H9 (cell line): ENCODE measurements at regions not wholly inside any gene's neighbourhood (a gene's known extent, or its start where the extent isn't known, plus 50 kb on each side); places are given as distances from the start of the nearest gene placed in this dataset.

Experiments
- DNase-seq: peaks from one replicate; pipeline ENCODE4 v3.0.0-alpha.2; 2017
- H2AFZ ChIP-seq: one replicate; pipeline ENCODE4 v1.6.1; 2013; ENCODE audit warnings: mild to moderate bottlenecking, low read length, control low read depth, moderate library complexity
- H2AK5ac ChIP-seq: 2 replicates; pipeline ENCODE4 v1.6.1; 2013; ENCODE audit warnings: low read length, control low read depth, mixed read lengths; ENCODE audit not compliant: insufficient read length
- H2BK120ac ChIP-seq: one replicate; pipeline ENCODE4 v1.6.1; 2013; ENCODE audit warnings: low read depth, mild to moderate bottlenecking, low read length, control low read depth, inconsistent platforms; ENCODE audit not compliant: poor library complexity, severe bottlenecking
- H2BK12ac ChIP-seq: 2 replicates; pipeline ENCODE4 v1.6.1; 2013; ENCODE audit warnings: low read length, control low read depth, mixed read lengths, low read depth; ENCODE audit not compliant: insufficient read length
- H2BK15ac ChIP-seq: 2 replicates; pipeline ENCODE4 v1.6.1; 2013; ENCODE audit warnings: low read depth, low read length, control low read depth
- H2BK20ac ChIP-seq: one replicate; pipeline ENCODE4 v1.6.1; 2013; ENCODE audit warnings: low read depth, mild to moderate bottlenecking, low read length, control low read depth, inconsistent platforms; ENCODE audit not compliant: poor library complexity, severe bottlenecking
- H2BK5ac ChIP-seq: 2 replicates; pipeline ENCODE4 v1.6.1; 2013; ENCODE audit warnings: low read length, control low read depth, mixed read lengths; ENCODE audit not compliant: insufficient read length
- H3K14ac ChIP-seq: 2 replicates; pipeline ENCODE4 v1.6.1; 2013; ENCODE audit warnings: low read length, control low read depth; ENCODE audit not compliant: insufficient read depth
- H3K18ac ChIP-seq: 2 replicates; pipeline ENCODE4 v1.6.1; 2013; ENCODE audit warnings: low read depth, mild to moderate bottlenecking, mixed read lengths, low read length, control low read depth; ENCODE audit not compliant: insufficient read length
- H3K23ac ChIP-seq: 2 replicates; pipeline ENCODE4 v1.6.1; 2013; ENCODE audit warnings: low read length, control low read depth, mixed read lengths, low read depth; ENCODE audit not compliant: insufficient read length
- H3K23me2 ChIP-seq: 2 replicates; pipeline ENCODE4 v1.6.1; 2013; ENCODE audit warnings: low read depth, mild to moderate bottlenecking, mixed read lengths, low read length, control low read depth; ENCODE audit not compliant: insufficient read length, poor library complexity, severe bottlenecking
- H3K27ac ChIP-seq: 2 replicates; pipeline ENCODE4 v1.5.1; 2013; ENCODE audit warnings: low read length, control low read depth, mixed read lengths, low read depth; ENCODE audit not compliant: insufficient read length
- H3K27me3 ChIP-seq: 2 replicates; pipeline ENCODE4 v1.6.1; 2013; ENCODE audit warnings: low read length, control low read depth, inconsistent platforms; ENCODE audit not compliant: insufficient read depth
- H3K4ac ChIP-seq: 2 replicates; pipeline ENCODE4 v1.6.1; 2013; ENCODE audit warnings: low read depth, mild to moderate bottlenecking, control low read depth, inconsistent platforms, low read length, moderate library complexity
- H3K4me1 ChIP-seq: 2 replicates; pipeline ENCODE4 v1.6.1; 2013; ENCODE audit warnings: low read length, control low read depth, inconsistent platforms; ENCODE audit not compliant: insufficient read depth
- H3K4me2 ChIP-seq: 2 replicates; pipeline ENCODE4 v1.6.1; 2013; ENCODE audit warnings: low read length, control low read depth, mixed read lengths; ENCODE audit not compliant: insufficient read length, insufficient read depth
- H3K56ac ChIP-seq: 2 replicates; pipeline ENCODE4 v1.6.1; 2013; ENCODE audit warnings: low read depth, mild to moderate bottlenecking, mixed read lengths, low read length, control low read depth; ENCODE audit not compliant: insufficient read length
- H3K79me1 ChIP-seq: 2 replicates; pipeline ENCODE4 v1.6.1; 2013; ENCODE audit warnings: low read depth, mild to moderate bottlenecking, moderate library complexity, low read length, control low read depth, inconsistent platforms; ENCODE audit not compliant: insufficient read depth, poor library complexity, severe bottlenecking
- H3K79me2 ChIP-seq: 2 replicates; pipeline ENCODE4 v1.6.1; 2013; ENCODE audit warnings: low read length, control low read depth, inconsistent platforms; ENCODE audit not compliant: insufficient read depth
- H3K9ac ChIP-seq: 2 replicates; pipeline ENCODE4 v1.6.1; 2013; ENCODE audit warnings: low read length, control low read depth, mixed read lengths; ENCODE audit not compliant: insufficient read length; ENCODE audit errors: extremely low read depth
- H3K9me3 ChIP-seq: one replicate; pipeline ENCODE4 v1.6.1; 2013; ENCODE audit warnings: low read depth, low read length, inconsistent platforms; ENCODE audit not compliant: control insufficient read depth
- H3T11ph ChIP-seq: one replicate; pipeline ENCODE4 v1.6.1; 2013; ENCODE audit warnings: mild to moderate bottlenecking, low read length, control low read depth, inconsistent platforms
- H4K20me1 ChIP-seq: one replicate; pipeline ENCODE4 v1.6.1; 2013; ENCODE audit not compliant: control insufficient read depth, insufficient read length, insufficient read depth
- H4K5ac ChIP-seq: 2 replicates; pipeline ENCODE4 v1.6.1; 2013; ENCODE audit warnings: low read depth, mild to moderate bottlenecking, mixed read lengths, low read length, control low read depth; ENCODE audit not compliant: insufficient read length
- H4K8ac ChIP-seq: replicated peaks from 2 replicates; pipeline ENCODE4 v1.6.1; 2013; ENCODE audit warnings: low read length, control low read depth, mixed read lengths, low read depth; ENCODE audit not compliant: insufficient read length
- H4K91ac ChIP-seq: 2 replicates; pipeline ENCODE4 v1.6.1; 2013; ENCODE audit warnings: low read depth, mild to moderate bottlenecking, moderate library complexity, mixed read lengths, low read length, control low read depth; ENCODE audit not compliant: insufficient read length
- H3K27ac Mint-ChIP-seq, 3 experiments: 2 replicates in 2 of 3; 3 replicates in 1 of 3; pipeline ENCODE4 v1.8.0; 2020 to 2021; ENCODE audit warnings: mixed read lengths in 3 of 3, mild to moderate bottlenecking in 1 of 3, moderate library complexity in 1 of 3
- H3K27me3 Mint-ChIP-seq: 2 replicates; pipeline ENCODE4 v1.8.0; 2021; ENCODE audit warnings: low read depth, mild to moderate bottlenecking, moderate library complexity, mixed read lengths
- H3K36me3 Mint-ChIP-seq, 3 experiments: 2 replicates in 2 of 3; 3 replicates in 1 of 3; pipeline ENCODE4 v1.8.0; 2020 to 2021; ENCODE audit warnings: low read depth in 3 of 3, mixed read lengths in 3 of 3; ENCODE audit not compliant: insufficient read depth in 1 of 3
- H3K4me1 Mint-ChIP-seq, 2 experiments: 2 replicates each; pipeline ENCODE4 v1.8.0; 2020; ENCODE audit warnings: mixed read lengths in 2 of 2
- H3K4me3 Mint-ChIP-seq, 2 experiments: 2 replicates in 1 of 2; 3 replicates in 1 of 2; pipeline ENCODE4 v1.8.0; 2020 to 2021; ENCODE audit warnings: mild to moderate bottlenecking in 2 of 2, mixed read lengths in 2 of 2, moderate library complexity in 1 of 2
- H3K9me3 Mint-ChIP-seq, 2 experiments: 2 replicates in 1 of 2; 3 replicates in 1 of 2; pipeline ENCODE4 v1.8.0; 2020; ENCODE audit warnings: mild to moderate bottlenecking in 2 of 2, mixed read lengths in 2 of 2, moderate library complexity in 1 of 2
- WGBS: extraction: QIAGEN DNeasy Blood & Tissue Kit; methylation state at CpG from one replicate; pipeline ENCODE4 v1.1.7; 2013; ENCODE audit warnings: missing lambda C conversion rate, low lambda C conversion rate, mixed read lengths; ENCODE audit not compliant: insufficient read length; ENCODE audit errors: extremely low coverage; 5-methylcytosine and 5-hydroxymethylcytosine counted together
- TF ChIP-seq, protein P1 (sequence below): fragments of 200-600 bp; sonication (generic); conservative IDR thresholded peaks from 3 replicates; pipeline ENCODE4 v1.8.0; 2021; ENCODE audit warnings: antibody characterized with exemption, mild to moderate bottlenecking

DNA sequence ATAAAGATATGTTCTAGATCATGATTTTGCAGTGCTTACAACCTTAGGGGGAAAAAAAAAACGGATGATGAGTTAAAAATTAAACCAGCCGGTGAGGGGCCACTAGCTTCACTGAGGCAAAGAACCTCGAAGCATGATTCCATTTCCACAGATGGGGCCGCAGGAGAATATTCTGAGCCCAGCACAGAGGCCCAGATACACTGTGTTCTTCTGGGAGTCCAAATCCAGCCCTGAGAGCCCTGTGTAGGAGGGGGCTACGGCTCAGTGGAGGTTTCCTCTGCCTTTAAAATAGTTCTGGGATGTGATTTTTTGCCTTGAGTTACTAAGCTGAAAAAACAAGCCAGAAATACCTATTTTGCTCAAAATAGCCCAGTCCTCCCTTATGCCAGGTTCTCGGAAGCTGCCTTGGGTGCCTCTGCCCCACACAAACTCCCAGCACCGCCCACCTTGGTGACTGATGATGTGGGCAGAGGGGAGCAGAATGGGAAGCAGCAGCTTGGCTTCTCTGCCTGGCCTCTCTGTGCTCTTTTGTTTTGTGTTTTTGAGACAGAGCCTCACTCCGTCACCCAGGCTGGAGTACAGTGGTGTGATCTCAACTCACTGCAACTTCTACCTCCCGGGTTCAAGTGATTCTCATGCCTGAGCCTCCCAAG lies 105.4 kb upstream of the BCL2L14 start:
- H2BK120ac ChIP-seq = no peak overlapping the region
- no peaks in the 10 kb centered on the region for H4K20me1 ChIP-seq
- Mint-ChIP-seq H3K4me3 (no peak overlapping the region), H3K36me3 (no peaks in the 10 kb centered on the region; a peak in 1 of 7 replicates), H3K27me3 (peaks cover 11% of the 10 kb centered on the region), H3K9me3 (no peaks in the 10 kb centered on the region; a peak in 2 of 5 replicates), H3K27ac (no peak overlapping the region; a peak in 1 of 7 replicates), H3K4me1 (peaks cover 46 to 48% of the 10 kb centered on the region in 2 experiments)
- no peak overlapping the region for H2AK5ac ChIP-seq
- no peak overlapping the region for H2AFZ ChIP-seq
- no peaks in the 10 kb centered on the region for H3K9me3 ChIP-seq
- H3K4ac ChIP-seq = no peak overlapping the region
- H4K8ac ChIP-seq = no peak overlapping the region
- H3K14ac ChIP-seq = no peak overlapping the region
- no peak overlapping the region for H2BK15ac ChIP-seq
- no peak overlapping the region for H3K27ac ChIP-seq
- H3K23me2 ChIP-seq = no peaks in the 10 kb centered on the region
- no peak overlapping the region for H2BK20ac ChIP-seq
- no peak overlapping the region for H2BK5ac ChIP-seq
- H3K79me2 ChIP-seq = no peaks in the 10 kb centered on the region
- no peak for DNase-seq
- H3K79me1 ChIP-seq = no peaks in the 10 kb centered on the region
- H3K4me2 ChIP-seq = no peak overlapping the region
- H3K23ac ChIP-seq = no peak overlapping the region
- H4K91ac ChIP-seq = no peak overlapping the region
- H4K5ac ChIP-seq = no peak overlapping the region
- WGBS = no CpG with 5 or more reads among the region's 9 CpGs
- H3K18ac ChIP-seq = no peak overlapping the region
- no peaks in the 10 kb centered on the region for H3K27me3 ChIP-seq
- no peak overlapping the region for H3K56ac ChIP-seq
- TF ChIP-seq, protein P1, sequence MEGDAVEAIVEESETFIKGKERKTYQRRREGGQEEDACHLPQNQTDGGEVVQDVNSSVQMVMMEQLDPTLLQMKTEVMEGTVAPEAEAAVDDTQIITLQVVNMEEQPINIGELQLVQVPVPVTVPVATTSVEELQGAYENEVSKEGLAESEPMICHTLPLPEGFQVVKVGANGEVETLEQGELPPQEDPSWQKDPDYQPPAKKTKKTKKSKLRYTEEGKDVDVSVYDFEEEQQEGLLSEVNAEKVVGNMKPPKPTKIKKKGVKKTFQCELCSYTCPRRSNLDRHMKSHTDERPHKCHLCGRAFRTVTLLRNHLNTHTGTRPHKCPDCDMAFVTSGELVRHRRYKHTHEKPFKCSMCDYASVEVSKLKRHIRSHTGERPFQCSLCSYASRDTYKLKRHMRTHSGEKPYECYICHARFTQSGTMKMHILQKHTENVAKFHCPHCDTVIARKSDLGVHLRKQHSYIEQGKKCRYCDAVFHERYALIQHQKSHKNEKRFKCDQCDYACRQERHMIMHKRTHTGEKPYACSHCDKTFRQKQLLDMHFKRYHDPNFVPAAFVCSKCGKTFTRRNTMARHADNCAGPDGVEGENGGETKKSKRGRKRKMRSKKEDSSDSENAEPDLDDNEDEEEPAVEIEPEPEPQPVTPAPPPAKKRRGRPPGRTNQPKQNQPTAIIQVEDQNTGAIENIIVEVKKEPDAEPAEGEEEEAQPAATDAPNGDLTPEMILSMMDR = no peak
- H3T11ph ChIP-seq = no peak overlapping the region
- no peak overlapping the region for H3K9ac ChIP-seq
- H3K4me1 ChIP-seq = peaks cover 7% of the 10 kb centered on the region; the same call in 1 of the 2 replicates
- H2BK12ac ChIP-seq = no peak overlapping the region
